SH-SY5Y (cell line): ENCODE measurements at regions not wholly inside any gene's neighbourhood (a gene's known extent, or its start where the extent isn't known, plus 50 kb on each side); places are given as distances from the start of the nearest gene placed in this dataset.

ENCODE experiments used
- GATA2 ChIP-seq: IDR thresholded peaks from 2 replicates; pipeline ENCODE4 v1.6.1; 2011; ENCODE audit warnings: mild to moderate bottlenecking, low read depth, low read length
- GATA3 ChIP-seq: IDR thresholded peaks from 2 replicates; pipeline ENCODE4 v1.6.1; 2011; ENCODE audit warnings: low read depth, mild to moderate bottlenecking, low read length, moderate library complexity

DNA sequence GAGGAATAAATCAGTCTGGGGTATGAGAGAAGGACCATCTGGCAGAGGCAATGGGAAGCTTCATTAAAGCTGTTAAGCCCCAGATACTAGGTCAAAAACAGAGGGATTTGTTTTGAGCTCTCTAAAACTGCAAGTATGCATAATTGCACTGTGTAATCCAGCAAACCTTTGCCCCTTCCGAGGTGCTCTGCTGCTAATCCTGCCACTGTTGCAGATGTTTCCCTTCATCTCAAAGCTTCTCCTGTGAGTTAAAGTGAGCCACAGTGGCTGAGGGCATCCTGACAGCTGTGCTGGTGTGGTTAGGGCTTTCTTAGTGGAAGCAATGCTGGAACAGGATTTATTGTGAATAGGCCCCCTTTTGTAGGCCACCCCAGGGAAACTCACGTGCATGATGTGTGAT is 160.3 kb upstream of the TRPC7 start:
- no peak for TF ChIP-seq GATA2
- TF ChIP-seq GATA3, result no peak
